HCT116 (cell line): ENCODE measurements at regions not wholly inside any gene's neighbourhood (a gene's known extent, or its start where the extent isn't known, plus 50 kb on each side); places are given as distances from the start of the nearest gene placed in this dataset.

Experiments
- ATAC-seq: fragments of 200-7000 bp; cut with Tn5 transposase; 2 replicates; pipeline ENCODE4 v1.9.1; 2020; ENCODE audit warnings: mild to moderate bottlenecking, moderate library complexity
- BruUV-seq: library from RNA; stranded (reverse); fragments of 400-500 nt; replicated peaks from 2 replicates; lab custom pipeline; 2021; lab: Mats Ljungman, UMichigan
- CTCF ChIA-PET: fragments of 300-600 bp; sonication (Branson Sonifier 250); formaldehyde crosslinking; loops from one replicate; lab custom pipeline; 2021; ENCODE audit warnings: antibody characterized with exemption; lab: Charles Lee
- POLR2A ChIA-PET: fragments of 300-600, 350-600 bp; sonication (Branson Sonifier 250); formaldehyde crosslinking; loops from one replicate; lab custom pipeline; 2021; ENCODE audit warnings: antibody characterized with exemption; lab: Charles Lee
- RAD21 ChIA-PET, 2 experiments: fragments of 300-600 bp; sonication (Branson Sonifier 250); formaldehyde crosslinking; loops; one replicate each; lab custom pipeline; 2023; ENCODE audit warnings: low total read pairs in 2 of 2; ENCODE audit not compliant: uncharacterized antibody in 2 of 2, unreplicated experiment in 2 of 2, low non-redundant PET in 1 of 2; lab: Charles Lee
- DNase-seq: peaks from one replicate; pipeline ENCODE4 v3.0.0-alpha.2; 2010; ENCODE audit warnings: low read depth, low spot score
- H2AFZ ChIP-seq: fragments of 200-600 bp; shearing (Covaris generic), sonication (generic); 2 replicates; pipeline ENCODE4 v1.6.1; 2017; ENCODE audit warnings: low read depth, mixed run types, mixed read lengths, antibody characterized with exemption, low read length; ENCODE audit not compliant: poor library complexity, severe bottlenecking
- H3K27ac ChIP-seq: 2 replicates; pipeline ENCODE4 v1.5.1; 2012; ENCODE audit warnings: low read depth, low read length
- H3K27me3 ChIP-seq: fragments of 200-600 bp; sonication (generic); 2 replicates; pipeline ENCODE4 v1.6.1; 2016; ENCODE audit warnings: mixed run types, low read length, mixed read lengths; ENCODE audit not compliant: insufficient read depth
- H3K36me3 ChIP-seq, 2 experiments: fragments of 200-500 bp in 1 of 2; fragments of 200-600 bp in 1 of 2; sonication (Bioruptor generic) in 1 of 2; sonication (generic) in 1 of 2; 2 replicates each; pipeline versions ENCODE4 v1.5.1 to v1.6.1; 2014 to 2016; ENCODE audit warnings: low read length in 2 of 2, inconsistent platforms in 1 of 2, mixed read lengths in 1 of 2, mixed run types in 1 of 2; ENCODE audit not compliant: insufficient read depth in 2 of 2, control insufficient read depth in 1 of 2
- H3K4me1 ChIP-seq, 2 experiments: fragments of 200-600 bp in 1 of 2; sonication (generic) in 1 of 2; 2 replicates each; pipeline versions ENCODE4 v1.5.1 to v1.6.1; 2012 to 2017; ENCODE audit warnings: low read length in 2 of 2, inconsistent platforms in 1 of 2, mild to moderate bottlenecking in 1 of 2, mixed read lengths in 1 of 2, mixed run types in 1 of 2, moderate library complexity in 1 of 2; ENCODE audit not compliant: insufficient read depth in 2 of 2, control insufficient read depth in 1 of 2
- H3K4me2 ChIP-seq: fragments of 200-600 bp; sonication (generic); 2 replicates; pipeline ENCODE4 v1.6.1; 2017; ENCODE audit warnings: mixed run types, low read length, mixed read lengths
- H3K4me3 ChIP-seq, 2 experiments: fragments of 200-600 bp in 1 of 2; sonication (generic) in 1 of 2; replicated peaks in 1 of 2; 2 replicates each; pipeline ENCODE4 v1.5.1; 2011 to 2016; ENCODE audit warnings: low read length in 2 of 2, control low read depth in 1 of 2, low read depth in 1 of 2, mild to moderate bottlenecking in 1 of 2, mixed read lengths in 1 of 2, mixed run types in 1 of 2
- H3K79me2 ChIP-seq: fragments of 200-600 bp; sonication (generic); 2 replicates; pipeline ENCODE4 v1.6.1; 2017; ENCODE audit warnings: mild to moderate bottlenecking, mixed run types, low read length, moderate library complexity, mixed read lengths; ENCODE audit not compliant: insufficient read depth
- H3K9ac ChIP-seq: fragments of 200-600 bp; sonication (generic); 2 replicates; pipeline ENCODE4 v1.6.1; 2016; ENCODE audit warnings: low read length, mixed read lengths
- H3K9me2 ChIP-seq: fragments of 200-600 bp; sonication (generic), shearing (Covaris generic); 2 replicates; pipeline ENCODE4 v1.6.1; 2017; ENCODE audit warnings: mixed run types, mild to moderate bottlenecking, moderate library complexity; ENCODE audit not compliant: insufficient read depth
- H3K9me3 ChIP-seq, 2 experiments: fragments of 200-500 bp in 1 of 2; fragments of 200-600 bp in 1 of 2; sonication (Bioruptor generic) in 1 of 2; sonication (generic) in 1 of 2; 2 replicates each; pipeline ENCODE4 v1.6.1; 2014 to 2017; ENCODE audit warnings: low read length in 2 of 2, mixed read lengths in 2 of 2, inconsistent platforms in 1 of 2, low read depth in 1 of 2, mild to moderate bottlenecking in 1 of 2, mixed run types in 1 of 2, moderate library complexity in 1 of 2; ENCODE audit not compliant: control insufficient read depth in 1 of 2, insufficient read depth in 1 of 2
- H4K20me1 ChIP-seq: fragments of 200-600 bp; sonication (generic), shearing (Covaris generic); 2 replicates; pipeline ENCODE4 v1.6.1; 2017; ENCODE audit warnings: mixed run types, mild to moderate bottlenecking, moderate library complexity; ENCODE audit not compliant: insufficient read depth
- CEBPB ChIP-seq: IDR thresholded peaks from 2 replicates; pipeline ENCODE4 v1.6.1; 2012; ENCODE audit warnings: low read depth
- EZH2 ChIP-seq: fragments of 200-600 bp; sonication (generic); IDR thresholded peaks from 2 replicates; pipeline ENCODE4 v1.6.1; 2017; ENCODE audit warnings: antibody characterized with exemption, mixed run types
- EZH2phosphoT487 ChIP-seq: fragments of 200-600 bp; IDR thresholded peaks from 2 replicates; pipeline ENCODE4 v1.6.1; 2018; ENCODE audit warnings: antibody characterized with exemption, borderline replicate concordance
- JUND ChIP-seq: IDR thresholded peaks from 2 replicates; pipeline ENCODE4 v1.6.1; 2012
- POLR2A ChIP-seq: IDR thresholded peaks from 2 replicates; pipeline ENCODE4 v1.7.0; 2011; ENCODE audit warnings: borderline replicate concordance; ENCODE audit not compliant: insufficient read depth, insufficient read length; ENCODE audit errors: extremely low read depth
- POLR2AphosphoS5 ChIP-seq: IDR thresholded peaks from 2 replicates; pipeline ENCODE4 v1.6.1; 2011; ENCODE audit warnings: mild to moderate bottlenecking, low read depth, low read length, moderate library complexity
- SRF ChIP-seq: IDR thresholded peaks from 2 replicates; pipeline ENCODE4 v1.6.1; 2012; ENCODE audit warnings: low read depth
- TCF7L2 ChIP-seq: IDR thresholded peaks from 2 replicates; pipeline ENCODE4 v1.7.0; 2011; ENCODE audit warnings: borderline replicate concordance, inconsistent platforms; ENCODE audit not compliant: insufficient read depth, insufficient read length; ENCODE audit errors: extremely low read depth
- ZFX ChIP-seq: fragments of 450-650 bp; IDR thresholded peaks from 2 replicates; pipeline ENCODE4 v1.6.1; 2017
- ZNF274 ChIP-seq: fragments of 200-500 bp; sonication (Bioruptor generic); IDR thresholded peaks from 2 replicates; pipeline ENCODE4 v1.6.1; 2014; ENCODE audit warnings: mild to moderate bottlenecking, low read depth, low read length, inconsistent platforms
- intact Hi-C: fragments of 100-400 bp; cut with micrococcal nuclease; formaldehyde crosslinking; loops from 2 replicates; pipeline ENCODE4 v1.10.0; 2022
- TF ChIP-seq, protein P1 (sequence below): IDR thresholded peaks from 2 replicates; pipeline ENCODE4 v1.6.1; 2012; ENCODE audit warnings: low read depth
- TF ChIP-seq, protein P2 (sequence below), 3 experiments: fragments of 200-600 bp in 1 of 3; sonication (generic) in 1 of 3; IDR thresholded peaks in 2 of 3; conservative IDR thresholded peaks in 1 of 3; 2 replicates each; pipeline ENCODE4 v1.5.1; 2012 to 2017; ENCODE audit warnings: low read depth in 2 of 3, low read length in 2 of 3, antibody characterized with exemption in 1 of 3, borderline replicate concordance in 1 of 3, control low read depth in 1 of 3, mild to moderate bottlenecking in 1 of 3, mixed read lengths in 1 of 3, mixed run types in 1 of 3, moderate library complexity in 1 of 3; ENCODE audit not compliant: insufficient read depth in 1 of 3

DNA sequence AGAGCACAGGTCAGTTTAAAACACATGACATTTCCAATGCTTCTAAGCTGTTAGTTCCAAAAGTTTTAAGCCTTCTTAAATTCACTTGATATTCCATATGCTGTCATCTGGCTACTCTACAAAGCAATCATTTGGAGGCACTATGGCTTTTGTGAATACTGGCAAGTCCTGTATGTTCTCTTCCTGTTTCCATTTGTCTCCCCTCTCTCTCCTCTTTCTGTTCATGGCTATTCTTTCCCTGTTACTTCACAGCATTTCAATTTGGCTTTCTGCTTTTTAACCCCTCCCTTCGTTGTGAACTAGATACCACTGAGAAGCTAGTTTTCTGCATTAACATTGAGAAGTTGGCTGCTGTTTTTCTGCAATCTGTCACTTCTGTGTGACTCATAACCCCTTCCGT lies 1337.2 kb upstream of the CELF4 start:
- no TSS peak for BruUV-seq
- no peak overlapping the region for H3K4me2 ChIP-seq
- no peak for ATAC-seq
- H3K27ac ChIP-seq = no peak overlapping the region
- H4K20me1 ChIP-seq = no peaks in the 10 kb centered on the region
- DNase-seq = no peak
- no peak overlapping the region for H2AFZ ChIP-seq
- no peaks in the 10 kb centered on the region for H3K36me3 ChIP-seq
- ChIA-PET POLR2A (interaction anchor here (0.5 kb wide), 1 partner anchor 287 kb away, joined by 3 read pairs; no protein-coding TSS in a partner anchor), RAD21 (no interaction called here), CTCF (no interaction called here)
- H3K9me2 ChIP-seq = no peaks in the 10 kb centered on the region
- no peak overlapping the region for H3K9ac ChIP-seq
- H3K79me2 ChIP-seq = no peaks in the 10 kb centered on the region
- H3K9me3 ChIP-seq = peaks cover 4% of the 10 kb centered on the region in 2 experiments; a peak in 2 of 4 replicates
- H3K4me1 ChIP-seq = no peaks in the 10 kb centered on the region
- TF ChIP-seq, protein P1, sequence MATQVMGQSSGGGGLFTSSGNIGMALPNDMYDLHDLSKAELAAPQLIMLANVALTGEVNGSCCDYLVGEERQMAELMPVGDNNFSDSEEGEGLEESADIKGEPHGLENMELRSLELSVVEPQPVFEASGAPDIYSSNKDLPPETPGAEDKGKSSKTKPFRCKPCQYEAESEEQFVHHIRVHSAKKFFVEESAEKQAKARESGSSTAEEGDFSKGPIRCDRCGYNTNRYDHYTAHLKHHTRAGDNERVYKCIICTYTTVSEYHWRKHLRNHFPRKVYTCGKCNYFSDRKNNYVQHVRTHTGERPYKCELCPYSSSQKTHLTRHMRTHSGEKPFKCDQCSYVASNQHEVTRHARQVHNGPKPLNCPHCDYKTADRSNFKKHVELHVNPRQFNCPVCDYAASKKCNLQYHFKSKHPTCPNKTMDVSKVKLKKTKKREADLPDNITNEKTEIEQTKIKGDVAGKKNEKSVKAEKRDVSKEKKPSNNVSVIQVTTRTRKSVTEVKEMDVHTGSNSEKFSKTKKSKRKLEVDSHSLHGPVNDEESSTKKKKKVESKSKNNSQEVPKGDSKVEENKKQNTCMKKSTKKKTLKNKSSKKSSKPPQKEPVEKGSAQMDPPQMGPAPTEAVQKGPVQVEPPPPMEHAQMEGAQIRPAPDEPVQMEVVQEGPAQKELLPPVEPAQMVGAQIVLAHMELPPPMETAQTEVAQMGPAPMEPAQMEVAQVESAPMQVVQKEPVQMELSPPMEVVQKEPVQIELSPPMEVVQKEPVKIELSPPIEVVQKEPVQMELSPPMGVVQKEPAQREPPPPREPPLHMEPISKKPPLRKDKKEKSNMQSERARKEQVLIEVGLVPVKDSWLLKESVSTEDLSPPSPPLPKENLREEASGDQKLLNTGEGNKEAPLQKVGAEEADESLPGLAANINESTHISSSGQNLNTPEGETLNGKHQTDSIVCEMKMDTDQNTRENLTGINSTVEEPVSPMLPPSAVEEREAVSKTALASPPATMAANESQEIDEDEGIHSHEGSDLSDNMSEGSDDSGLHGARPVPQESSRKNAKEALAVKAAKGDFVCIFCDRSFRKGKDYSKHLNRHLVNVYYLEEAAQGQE = no peak
- no peak for TF ChIP-seq JUND
- TF ChIP-seq EZH2 = no peak
- TF ChIP-seq, protein P2, sequence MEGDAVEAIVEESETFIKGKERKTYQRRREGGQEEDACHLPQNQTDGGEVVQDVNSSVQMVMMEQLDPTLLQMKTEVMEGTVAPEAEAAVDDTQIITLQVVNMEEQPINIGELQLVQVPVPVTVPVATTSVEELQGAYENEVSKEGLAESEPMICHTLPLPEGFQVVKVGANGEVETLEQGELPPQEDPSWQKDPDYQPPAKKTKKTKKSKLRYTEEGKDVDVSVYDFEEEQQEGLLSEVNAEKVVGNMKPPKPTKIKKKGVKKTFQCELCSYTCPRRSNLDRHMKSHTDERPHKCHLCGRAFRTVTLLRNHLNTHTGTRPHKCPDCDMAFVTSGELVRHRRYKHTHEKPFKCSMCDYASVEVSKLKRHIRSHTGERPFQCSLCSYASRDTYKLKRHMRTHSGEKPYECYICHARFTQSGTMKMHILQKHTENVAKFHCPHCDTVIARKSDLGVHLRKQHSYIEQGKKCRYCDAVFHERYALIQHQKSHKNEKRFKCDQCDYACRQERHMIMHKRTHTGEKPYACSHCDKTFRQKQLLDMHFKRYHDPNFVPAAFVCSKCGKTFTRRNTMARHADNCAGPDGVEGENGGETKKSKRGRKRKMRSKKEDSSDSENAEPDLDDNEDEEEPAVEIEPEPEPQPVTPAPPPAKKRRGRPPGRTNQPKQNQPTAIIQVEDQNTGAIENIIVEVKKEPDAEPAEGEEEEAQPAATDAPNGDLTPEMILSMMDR (IDR thresholded peaks at IDR 0.05 in 2 of 3, conservative IDR thresholded peaks at IDR 0.05 in 1 of 3; ENCODE audit: borderline replicate concordance in 1 of 3, insufficient read depth in 1 of 3, low read depth in 2 of 3, low read length in 2 of 3) = no peak
- TF ChIP-seq ZFX = no peak
- no peak for TF ChIP-seq ZNF274
- TF ChIP-seq POLR2AphosphoS5 = no peak
- no peak for TF ChIP-seq POLR2A
- no peak for TF ChIP-seq EZH2phosphoT487
- TF ChIP-seq TCF7L2 = no peak
- no peak for TF ChIP-seq CEBPB
- TF ChIP-seq SRF = no peak
- no peaks in the 10 kb centered on the region for H3K27me3 ChIP-seq
- H3K4me3 ChIP-seq = no peak overlapping the region
- intact Hi-C loops = no loop called here
